NCI-H2029 treated with DMSO at 0.1 percent for 48 hours (cell line): ENCODE measurements at regions not wholly inside any gene's neighbourhood (a gene's known extent, or its start where the extent isn't known, plus 50 kb on each side); places are given as distances from the start of the nearest gene placed in this dataset.

ENCODE experiments used
- DNase-seq: peaks from one replicate; lab custom pipeline; 2025; lab: John Stamatoyannopoulos, UW

DNA sequence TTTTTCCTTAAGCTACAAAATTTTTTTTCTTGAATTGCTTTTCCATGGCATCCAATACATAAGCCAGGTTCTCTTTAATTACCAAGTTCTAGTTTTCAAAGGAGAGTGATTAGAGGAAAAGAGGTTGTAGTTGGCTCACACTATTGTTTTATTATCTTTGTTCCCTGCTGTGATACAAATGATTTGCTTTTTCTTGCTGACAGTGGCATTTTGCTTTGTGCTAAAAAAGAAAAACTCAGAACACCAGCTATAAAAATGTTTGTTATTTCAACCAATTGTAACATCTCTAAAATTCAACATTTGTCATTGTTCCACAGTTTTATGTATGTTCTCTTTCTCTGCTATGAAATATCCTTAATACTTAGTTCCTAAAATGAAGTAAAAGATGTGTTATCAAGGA lies 1817.2 kb downstream of the STIM2 start:
- no peak for DNase-seq

DNA sequence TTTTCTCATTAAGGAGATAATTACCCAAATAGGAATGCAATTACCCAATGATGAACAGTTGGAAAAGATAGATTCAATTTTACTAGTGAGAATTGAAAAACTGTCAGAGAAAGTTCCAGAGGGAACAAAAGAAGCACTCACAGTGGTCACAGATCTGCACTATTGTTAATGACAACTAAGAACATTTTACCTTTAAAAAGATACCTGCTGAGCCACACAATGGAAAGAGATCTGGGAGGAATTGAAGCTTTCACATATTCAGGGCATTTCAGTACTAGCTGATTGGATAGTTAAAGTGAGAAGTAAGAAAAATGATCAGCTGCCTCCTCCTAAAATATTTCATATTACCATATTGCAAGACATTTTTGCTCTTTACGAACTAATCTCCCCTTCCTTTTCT lies 1822.2 kb downstream of the STIM2 start:
- no peak for DNase-seq

DNA sequence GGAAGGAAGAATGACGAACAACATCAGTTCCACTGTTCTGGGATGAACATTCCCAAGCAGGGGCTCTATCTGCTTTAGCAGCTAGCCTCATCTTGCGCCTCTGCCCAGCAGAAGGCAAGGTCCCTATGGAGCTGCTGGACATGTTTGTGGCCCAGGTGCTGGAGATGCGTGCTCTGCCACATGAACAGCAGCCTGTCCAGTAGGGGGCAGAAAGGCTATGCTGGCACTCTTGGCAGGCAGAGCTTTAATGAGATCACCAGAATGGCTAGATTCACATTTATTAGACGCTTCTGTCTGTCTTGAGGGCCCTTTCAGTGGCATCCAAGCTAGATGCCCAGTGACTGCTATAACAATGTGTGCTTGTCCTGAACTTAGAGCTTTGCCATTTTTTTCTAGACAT lies 1826.0 kb downstream of the STIM2 start:
- no peak for DNase-seq

DNA sequence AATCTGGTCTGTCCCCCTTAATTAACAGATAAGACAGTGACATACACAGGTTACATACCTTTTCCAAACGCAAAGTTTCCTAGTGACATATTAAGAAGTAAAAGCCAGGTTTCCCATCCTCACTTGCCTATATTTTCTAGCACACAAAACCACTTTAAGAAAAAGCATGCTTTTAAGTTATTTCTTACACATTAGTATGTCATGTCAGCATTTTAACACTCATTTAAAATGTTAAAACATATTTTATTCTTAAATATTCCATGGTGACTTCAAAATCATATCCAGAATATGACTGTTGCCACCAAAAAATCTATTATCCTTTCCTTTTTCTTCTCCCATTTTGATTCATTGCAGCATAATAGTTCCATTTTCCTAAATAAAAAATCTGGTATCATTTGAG lies 1830.2 kb downstream of the STIM2 start:
- no peak for DNase-seq

DNA sequence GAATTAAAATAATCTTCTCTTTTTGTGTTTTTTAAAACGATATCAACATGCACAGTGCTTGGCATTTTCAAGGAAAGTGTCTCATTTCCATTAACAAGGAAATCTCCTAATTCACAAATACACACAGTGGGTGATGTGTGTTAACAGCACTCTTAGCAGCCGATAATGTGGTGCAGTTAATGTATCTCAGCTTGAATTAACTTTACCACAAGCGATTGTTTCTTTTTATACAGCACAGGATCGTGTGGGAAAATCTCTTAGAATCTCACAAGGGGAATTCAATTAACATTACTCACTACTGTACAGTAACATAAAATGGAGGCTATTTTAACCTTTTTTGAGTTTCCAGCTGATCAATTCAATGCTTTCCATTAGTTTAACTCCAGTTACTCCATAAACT lies 1841.9 kb downstream of the STIM2 start:
- no peak for DNase-seq

DNA sequence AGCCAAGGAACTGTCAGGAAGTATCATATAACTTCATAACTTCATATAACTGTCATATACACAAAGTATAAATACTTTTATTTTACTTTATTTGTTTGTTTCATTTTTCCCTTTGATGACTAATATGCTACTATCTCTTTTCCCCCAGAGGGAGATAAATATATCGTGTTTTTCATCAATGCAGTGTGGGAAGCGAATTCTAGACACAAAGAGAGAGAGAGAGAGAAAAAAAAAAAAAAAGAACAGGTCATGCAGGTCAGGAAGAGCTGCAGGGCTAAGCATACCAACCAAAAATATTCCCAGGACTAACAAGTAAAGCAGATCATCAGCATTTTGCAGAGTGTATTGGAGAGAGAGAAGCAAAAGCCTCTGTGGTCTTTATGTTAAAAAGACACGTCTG lies 1849.2 kb downstream of the STIM2 start:
- no peak for DNase-seq

DNA sequence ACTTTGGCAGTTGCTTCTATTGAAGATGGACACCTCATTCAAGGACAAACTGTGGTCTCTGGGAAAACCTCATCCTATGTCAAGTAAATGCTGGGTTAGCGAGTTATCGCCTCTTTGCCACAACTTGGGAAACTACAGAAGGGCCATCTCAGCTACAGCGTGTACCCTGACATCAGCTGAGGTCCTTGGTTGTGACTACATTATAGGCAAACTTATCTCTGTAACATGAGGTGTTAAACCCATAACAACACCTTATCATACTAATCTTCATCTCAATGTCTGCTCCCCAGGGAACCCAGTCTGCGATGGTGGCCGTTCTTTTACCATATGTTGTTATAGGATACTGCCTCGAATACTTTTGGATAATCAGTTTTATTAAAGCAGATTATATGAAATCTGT lies 1862.7 kb downstream of the STIM2 start:
- no peak for DNase-seq

DNA sequence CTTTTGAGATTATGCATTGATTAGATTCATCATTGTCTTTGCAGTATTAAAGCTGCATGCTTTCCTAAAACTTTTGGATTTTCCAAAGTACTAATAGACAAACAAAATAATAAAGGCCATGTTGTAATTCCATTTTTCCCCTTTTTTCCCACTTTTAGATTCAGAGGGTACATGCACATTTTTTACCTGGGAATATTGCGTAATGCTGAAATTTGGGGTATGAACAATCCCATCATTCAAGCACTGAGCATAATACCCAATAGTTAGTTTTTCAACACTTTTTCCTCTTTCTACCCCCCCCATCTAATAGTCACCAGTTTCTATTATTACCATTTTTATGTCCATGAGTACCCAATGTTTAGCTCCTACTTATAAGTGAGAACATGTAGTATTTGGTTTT lies 1863.6 kb downstream of the STIM2 start:
- no peak for DNase-seq

DNA sequence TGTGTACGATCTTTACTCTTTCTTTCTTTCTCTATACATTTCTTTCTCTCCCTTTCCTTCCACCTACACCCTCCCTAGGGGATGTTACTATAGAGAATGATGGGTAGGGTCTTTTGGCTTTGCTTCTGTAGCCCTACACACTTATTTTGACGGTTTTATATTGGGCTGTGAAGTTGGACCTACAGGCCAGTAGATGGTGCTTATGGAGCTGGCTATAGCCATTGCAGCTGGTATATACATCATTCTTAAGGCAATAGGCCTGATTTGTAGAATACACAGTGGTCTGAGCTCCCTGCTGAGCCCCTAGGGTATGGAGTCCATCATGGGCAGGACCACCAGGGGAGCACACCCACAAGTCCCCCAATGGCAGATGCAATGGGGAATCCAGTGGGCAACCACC lies 1869.7 kb downstream of the STIM2 start:
- no peak for DNase-seq

DNA sequence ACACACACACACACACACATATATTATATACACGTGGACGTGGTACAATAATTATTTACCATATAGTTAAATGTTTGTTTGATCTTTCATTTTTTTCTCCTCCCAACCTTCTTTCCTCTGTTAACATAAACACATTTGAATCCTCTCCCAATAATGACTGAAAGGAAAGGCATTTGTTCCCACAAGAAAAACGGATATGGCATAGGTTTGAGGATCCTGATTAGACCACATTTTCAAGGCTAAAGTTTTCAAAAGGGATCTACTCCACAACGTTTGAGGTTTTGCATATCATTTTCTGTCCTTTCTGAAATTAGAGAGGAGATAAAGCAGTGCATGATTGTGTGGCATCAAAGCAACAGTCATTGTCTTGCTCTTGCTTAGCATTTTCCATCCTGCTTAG lies 1883.4 kb downstream of the STIM2 start:
- DNase-seq = no peak

DNA sequence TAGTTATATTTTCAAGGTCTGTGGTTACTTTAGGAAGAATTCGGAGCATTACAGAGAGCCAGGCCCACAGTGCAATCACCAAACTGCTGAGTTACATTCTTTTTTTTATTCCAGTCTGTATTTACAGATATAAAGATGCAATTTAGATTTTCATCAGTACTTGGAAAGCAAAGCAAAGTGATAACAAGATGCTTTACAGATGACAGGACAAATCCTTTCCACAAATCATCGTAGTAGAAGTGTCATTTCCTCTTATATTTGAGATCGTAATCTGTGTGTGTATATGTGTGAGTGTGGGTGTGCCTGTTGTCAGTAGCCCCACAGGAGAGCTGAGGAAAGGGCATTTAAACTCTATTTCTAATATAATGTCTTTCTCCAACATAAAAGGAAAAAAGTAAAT lies 1893.7 kb downstream of the STIM2 start:
- no peak for DNase-seq

DNA sequence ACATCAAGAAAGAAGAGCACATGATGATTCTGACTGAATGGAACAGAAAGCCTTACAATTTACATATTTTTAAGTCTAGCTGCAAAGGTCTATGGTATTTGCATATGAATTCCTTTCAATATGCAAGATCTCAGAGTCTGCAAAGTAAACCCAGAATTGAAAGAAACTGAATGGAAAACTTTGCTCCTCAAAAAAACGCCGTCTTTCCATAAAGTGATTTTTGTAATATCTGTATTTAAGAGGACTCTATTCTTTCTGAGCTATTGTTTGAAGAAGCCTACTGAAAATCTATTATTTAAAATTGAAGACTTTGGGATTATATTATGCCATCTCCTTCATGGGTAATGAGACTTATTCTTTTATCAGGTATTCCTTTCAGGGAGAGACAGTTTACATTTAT lies 1894.4 kb downstream of the STIM2 start:
- no peak for DNase-seq

DNA sequence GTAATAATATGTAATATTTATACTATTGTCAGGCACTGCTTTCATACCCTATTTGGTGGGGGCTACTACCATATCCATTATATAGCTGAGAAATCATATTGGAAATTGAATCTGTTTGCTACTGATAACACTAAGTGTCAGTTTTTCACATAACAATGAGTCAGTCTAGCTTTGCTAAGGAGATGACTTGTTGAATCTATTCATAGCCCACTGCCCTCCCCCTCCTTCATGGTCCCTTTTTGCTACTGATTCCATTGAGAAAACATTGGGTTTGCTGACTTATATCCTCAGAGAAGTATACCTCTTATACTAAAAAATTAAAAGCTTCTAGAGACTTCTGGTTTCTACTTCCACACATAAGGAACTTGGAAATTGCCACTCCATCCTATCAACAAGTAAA lies 1898.4 kb downstream of the STIM2 start:
- DNase-seq = no peak

DNA sequence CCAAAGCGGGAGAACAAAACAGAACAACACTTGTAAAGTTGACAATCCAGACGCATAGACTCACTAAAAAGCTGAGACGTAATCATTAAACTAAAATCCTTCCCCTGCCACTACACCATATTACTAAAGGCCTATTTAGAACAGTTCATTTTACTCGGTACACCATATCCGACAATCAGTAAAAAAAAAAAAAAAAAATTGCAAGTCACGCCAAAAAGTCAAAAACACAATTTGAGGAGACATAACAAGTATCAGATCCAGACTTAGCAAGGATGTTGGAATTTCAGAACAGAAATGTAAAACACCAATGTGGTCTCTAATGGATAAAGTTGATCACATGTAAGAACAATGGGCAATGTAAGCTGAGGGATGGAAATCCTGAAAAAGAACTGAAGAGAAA lies 1899.4 kb downstream of the STIM2 start:
- no peak for DNase-seq

DNA sequence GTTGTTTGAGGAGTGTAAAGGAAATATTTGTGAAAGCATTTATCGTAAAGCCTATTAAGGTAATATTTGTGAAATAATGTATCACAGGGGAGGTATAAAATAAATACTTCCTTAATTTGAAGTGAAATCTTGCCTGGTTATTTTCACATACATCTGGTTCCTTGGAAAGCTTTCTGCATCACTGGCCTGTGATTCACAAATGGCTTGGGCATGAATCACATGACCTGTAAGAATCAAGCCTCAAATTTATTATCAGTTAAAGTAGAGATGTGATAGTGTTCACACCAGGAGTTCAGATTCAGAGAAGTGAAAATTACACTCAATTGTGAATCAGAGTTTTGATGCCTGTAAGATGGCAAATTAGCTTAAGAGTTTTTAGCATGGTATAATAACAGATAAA lies 1911.4 kb downstream of the STIM2 start:
- DNase-seq = no peak

DNA sequence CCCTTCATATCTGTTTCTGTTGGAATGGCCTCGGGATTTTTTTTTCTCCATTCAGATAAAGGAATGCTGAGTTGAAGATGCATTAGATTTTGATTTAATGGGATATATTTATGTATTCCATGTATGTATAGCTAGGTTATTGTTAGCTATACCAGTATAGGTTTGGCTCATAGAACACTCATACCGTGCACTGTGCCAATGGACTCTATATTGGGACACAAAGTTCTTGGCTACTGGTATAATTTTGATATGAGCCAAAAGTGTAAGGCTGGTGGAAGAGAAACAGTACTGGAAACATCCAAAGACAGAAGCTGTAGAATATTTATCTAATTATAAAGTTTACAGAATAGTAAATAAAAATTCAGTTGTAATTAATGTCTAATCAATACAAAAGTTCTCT lies 1912.1 kb downstream of the STIM2 start:
- DNase-seq = no peak

DNA sequence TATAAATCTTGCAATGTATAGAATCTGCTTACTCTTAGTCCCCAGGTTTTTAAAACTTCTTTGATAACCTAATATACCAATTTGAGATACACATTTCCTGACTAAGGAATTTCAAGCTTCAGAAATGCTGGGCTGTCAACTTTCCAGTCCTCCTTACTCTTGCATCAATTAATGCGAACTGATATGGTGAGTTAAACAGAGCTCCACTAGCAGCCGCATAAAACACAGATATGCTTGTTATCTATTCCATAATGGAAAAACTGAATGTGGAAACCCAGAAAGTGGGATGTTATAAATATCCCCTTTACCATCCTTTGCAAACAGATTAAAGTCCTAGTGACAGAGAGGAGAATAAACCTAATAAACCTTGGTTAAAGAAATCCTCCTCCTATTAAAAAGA lies 1913.7 kb downstream of the STIM2 start:
- no peak for DNase-seq

DNA sequence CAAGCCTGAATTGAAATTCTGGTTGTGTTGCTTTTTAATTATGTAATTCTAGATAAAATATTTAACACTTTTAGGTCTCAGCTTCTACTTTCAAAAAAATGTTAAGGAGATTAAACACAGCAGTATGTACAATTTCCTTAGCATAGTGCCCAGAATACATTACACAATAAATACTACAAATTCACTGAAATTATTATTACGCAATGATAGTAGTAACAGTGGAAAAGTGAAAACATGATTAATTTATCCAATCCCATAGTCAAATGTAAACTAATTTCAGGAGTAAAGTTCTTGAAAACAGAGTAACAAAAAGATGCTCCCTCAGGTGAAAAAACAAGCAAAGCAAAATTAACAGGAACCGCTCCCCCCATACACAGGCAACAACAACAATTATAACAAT lies 1915.4 kb downstream of the STIM2 start:
- DNase-seq = no peak

DNA sequence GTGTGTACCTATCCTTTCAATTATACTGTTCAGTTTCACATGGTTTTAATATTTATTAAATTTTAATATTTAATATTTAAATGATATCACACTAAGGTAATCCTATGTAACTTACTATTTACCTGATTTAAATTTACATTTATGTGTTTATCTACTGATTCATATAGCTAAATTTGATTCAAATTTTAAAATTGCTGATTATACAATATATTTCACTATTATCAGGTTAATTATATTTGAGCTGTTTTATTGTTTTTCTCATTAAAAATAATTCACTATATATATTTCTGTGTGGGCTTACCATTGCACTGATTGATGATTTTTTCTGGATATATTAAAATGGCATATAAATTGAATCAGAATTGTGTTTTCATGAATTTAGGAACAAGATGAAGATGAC lies 1923.5 kb downstream of the STIM2 start:
- DNase-seq = no peak

DNA sequence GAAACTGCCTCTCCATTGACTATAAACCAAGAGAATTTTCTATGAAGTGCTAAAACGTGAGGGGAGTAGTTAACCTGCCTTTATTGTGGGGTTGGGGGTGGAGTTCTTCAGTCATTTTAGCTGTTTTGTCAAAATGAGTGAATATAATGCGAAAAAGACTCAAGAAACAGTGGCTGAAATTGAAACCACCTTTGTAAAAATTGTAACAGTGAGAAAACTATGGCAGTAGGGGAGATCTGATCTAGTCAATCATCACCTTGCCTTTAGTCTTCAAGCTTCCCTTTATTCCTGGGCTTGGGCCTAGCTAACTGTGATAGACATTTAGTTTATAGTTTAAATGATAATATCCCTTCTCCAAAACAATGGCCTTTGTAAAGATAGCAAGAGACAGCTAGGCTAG lies 1927.3 kb downstream of the STIM2 start:
- no peak for DNase-seq

DNA sequence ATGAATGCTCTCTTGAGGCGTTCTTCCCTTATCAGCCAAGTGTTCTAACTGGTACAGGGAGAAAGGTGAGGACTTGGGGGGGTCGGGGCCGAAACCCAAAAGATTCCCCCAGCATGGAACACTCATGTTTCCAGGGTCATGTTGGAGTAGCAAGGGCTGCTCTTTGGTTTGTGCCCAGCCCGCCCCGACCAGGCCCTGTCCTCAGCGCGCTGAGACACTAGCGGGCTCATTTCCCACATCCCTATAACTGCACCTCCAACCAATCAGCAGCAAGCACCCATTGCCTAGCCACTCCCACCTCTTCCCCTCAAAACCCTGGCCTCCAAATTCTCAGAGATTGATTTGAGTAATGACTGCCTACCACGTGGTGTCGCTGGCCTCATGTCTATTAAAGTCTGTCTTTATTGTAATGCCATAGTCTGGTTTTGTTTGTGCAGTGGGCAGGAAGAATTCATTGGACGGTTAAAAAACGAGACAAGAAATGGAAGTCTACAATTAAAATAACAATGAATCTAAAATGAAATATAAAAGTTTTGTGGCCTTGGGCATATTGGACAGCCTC lies 1928.4 kb downstream of the STIM2 start:
- no peak for DNase-seq

DNA sequence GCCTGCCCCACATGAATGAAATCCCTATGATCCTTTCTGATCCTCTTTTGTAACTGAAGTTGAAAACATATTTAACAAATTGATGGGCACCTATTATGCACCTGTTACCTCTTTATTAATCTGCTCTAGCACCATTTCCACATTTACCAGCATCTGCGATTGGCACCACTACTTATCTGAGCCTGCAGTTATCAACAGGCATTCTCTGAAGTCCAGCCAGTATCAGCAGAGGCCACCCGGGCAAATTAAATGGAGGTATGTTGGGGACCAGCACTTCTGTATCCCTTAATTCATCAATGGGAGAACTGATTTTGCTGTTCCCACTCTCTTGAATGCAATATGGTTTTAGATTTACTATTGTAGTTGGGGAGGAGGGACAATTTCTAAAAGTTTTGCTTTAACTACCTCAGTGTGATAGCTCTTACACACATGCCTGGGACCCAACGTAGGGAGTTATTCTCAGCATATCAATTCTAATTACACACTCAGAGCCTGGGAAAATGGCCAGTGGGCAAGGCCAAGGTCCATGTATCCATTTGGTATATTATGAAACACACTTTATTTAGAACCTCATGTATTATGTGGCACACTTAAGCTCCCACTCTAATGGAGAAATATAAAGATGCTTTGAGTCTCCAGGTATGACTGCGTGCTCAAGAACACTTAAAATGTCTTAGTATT lies 1927.1 kb upstream of the PCDH7 start:
- no peak for DNase-seq

DNA sequence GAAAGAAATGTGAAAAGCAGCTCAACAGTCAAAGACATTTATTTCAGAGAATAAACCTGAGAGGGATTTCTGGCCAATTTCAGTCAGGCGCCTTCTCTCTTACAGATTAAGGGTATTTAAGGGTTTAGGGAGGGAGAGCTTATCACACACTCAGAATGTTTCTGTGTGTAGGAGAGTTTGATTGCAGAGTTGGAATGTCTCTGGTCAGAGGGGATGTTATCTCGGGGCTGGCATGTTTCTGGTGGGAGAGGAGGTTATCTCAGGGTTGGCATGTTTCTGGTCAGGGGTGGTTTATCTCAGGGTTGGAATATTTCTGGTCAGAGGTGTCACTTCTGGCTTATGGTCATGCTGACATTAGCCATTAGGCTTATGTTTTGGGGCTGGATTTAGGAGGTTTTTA lies 1920.5 kb upstream of the PCDH7 start:
- no peak for DNase-seq

DNA sequence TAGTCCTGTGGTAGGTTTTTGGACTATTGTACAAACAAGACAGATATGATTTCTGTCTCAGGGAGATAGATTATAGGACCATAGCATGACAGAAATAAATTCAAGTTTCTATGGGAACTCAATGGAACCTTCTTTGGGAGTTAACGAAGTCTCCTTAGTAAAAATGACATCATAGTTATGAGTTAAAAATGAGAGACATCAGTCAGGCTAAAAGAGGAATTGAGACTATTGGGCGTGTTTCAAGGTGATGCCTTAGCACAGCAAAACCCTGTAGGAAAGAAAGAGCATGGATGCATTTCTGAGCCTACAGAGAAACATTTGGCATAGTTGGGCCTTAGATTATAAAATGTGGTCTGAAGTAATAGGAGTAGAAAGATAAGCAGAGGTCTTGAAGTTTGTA lies 1909.1 kb upstream of the PCDH7 start:
- DNase-seq = no peak

DNA sequence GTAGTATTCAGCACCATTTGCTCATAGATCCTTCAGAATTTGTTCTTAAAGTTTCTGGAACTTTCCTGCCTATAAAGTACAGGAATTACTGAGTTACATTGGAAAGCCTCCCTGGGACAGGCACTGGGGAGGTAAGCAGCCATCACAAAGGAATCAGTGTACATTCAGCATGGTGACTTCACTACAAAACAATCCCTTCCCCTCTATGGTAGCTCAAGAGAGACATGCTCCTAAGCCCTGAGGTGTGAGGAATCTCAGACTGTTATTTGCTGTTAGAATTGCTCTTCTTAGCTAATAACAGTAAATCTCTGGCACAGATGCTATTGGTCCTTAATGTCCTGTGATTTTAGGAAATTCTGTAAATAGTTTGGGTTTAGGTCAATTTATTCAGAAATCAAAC lies 1898.0 kb upstream of the PCDH7 start:
- no peak for DNase-seq
